ENCODE measurements at regions not wholly inside any gene's neighbourhood (a gene's known extent, or its start where the extent isn't known, plus 50 kb on each side); places are given as distances from the start of the nearest gene placed in this dataset.
A peak's percentile ranks its signal among the peaks of the same experiment; 100 is the strongest.
"Not testable (repeated sequence)": the region's sequence is repeated elsewhere in the genome, so short reads cannot be mapped to it uniquely, and the experiment has no call there.

DNA sequence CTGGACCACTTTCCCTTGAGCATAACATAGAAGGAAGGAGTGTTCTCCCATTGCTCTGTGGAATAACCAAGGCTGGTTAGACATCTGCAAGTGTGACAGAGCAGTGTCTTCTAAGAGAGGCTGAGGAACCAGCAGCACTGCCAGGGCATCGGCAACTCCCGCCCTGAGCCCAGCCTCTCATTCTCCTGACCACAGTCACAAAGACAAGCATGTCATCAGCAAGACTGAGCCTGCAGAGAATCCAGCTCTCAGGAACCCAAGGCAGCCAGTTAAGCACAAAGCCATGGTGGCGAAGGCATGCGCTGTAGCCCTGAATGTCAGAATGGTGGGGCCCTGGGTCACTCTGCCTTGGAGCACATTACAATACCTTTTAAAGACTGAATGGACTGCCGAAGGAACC lies 253.9 kb downstream of the AGTPBP1 start:
- DNase-seq (ENCODE audit: low read depth in 4 of 4, low spot score in 2 of 4): no peak

DNA sequence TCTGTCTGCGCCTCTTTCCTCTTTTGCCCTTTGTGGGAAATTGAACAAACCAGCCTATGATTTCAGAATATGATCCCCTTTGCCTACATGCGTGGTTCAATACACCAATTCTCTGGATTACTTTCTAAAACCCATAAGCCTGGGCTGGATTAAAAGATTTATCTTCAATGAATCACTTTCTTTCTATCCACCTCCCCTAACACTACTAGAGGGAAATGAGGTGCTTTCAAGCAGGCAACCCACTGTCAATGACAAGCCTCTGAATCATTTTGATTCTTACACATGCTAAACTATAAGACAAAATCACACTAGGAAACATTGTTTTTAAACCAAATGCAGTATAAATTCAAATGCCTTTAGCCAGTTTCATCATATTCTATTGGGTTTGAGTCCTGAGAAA lies 257.5 kb downstream of the AGTPBP1 start:
- no peak for DNase-seq (ENCODE audit: low read depth in 4 of 4, low spot score in 2 of 4)

- peak in 1 of 4 donors; percentile 15 for DNase-seq (ENCODE audit: low read depth in 4 of 4, low spot score in 2 of 4)
Measured at GRCh38 chr9:85483208-85483607, 258.5 kb downstream of the AGTPBP1 start.

- DNase-seq (ENCODE audit: low read depth in 4 of 4, low spot score in 2 of 4): no peak
Measured at GRCh38 chr9:85479305-85479704, 262.4 kb downstream of the AGTPBP1 start.

DNA sequence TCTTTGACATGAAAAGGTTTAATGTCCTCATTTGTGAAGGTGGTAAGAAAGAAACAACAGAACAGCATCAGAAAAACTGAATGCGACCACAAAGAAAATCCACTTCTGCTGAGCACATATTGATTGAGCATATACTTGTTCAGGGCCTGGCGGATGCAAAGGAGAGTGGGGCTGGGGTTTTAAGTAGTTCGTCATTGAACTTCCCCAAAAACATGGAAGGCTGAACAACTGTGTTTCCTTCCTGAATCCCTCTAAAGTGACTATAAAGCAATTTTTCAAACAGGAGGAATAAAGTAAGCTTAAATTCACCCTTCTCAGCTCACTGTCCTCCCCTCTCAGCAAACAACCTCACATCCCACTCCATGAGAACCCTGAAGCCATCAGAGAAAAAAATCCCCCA lies 262.9 kb downstream of the AGTPBP1 start:
- DNase-seq (ENCODE audit: low read depth in 4 of 4, low spot score in 2 of 4): no peak

DNA sequence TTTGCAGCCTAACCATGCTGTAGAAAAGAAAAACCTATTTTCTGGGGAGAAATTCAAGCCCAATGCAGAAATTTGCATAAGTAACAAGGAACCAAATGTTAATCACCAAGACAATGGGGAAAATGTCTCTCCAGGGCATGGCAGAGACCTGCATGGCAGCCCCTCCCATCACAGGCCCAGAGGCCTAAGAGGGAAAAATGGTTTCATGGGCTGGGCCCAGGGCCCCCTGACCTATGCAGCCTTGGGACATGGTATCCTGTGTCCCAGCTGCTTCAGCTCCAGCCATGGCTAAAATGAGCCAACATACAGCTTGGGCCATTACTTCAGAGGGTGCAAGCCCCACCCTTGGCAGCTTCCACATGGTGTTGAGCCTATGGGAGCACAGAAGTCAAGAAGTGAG lies 266.9 kb downstream of the AGTPBP1 start:
- not testable (repeated sequence) for DNase-seq (ENCODE audit: low read depth in 4 of 4, low spot score in 2 of 4)

DNA sequence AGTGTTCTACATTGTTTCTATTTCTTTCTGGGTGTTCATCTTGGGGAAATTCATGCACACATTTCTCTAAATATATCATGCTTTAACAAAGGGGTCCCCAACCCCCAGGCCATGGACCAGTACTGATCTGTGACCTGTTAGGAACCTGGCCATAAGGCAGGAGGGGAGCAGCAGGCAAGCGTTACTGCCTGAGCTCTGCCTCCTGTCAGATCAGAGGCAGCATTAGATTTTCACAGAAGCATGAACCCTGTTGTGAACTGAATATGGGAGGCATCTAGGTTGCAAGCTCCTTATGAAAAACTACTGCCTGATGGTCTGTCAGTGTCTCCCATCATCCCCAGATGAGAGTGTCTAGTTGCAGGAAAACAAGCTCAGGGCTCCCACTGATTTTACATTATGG lies 270.0 kb downstream of the AGTPBP1 start:
- no peak for DNase-seq (ENCODE audit: low read depth in 4 of 4, low spot score in 2 of 4)

DNA sequence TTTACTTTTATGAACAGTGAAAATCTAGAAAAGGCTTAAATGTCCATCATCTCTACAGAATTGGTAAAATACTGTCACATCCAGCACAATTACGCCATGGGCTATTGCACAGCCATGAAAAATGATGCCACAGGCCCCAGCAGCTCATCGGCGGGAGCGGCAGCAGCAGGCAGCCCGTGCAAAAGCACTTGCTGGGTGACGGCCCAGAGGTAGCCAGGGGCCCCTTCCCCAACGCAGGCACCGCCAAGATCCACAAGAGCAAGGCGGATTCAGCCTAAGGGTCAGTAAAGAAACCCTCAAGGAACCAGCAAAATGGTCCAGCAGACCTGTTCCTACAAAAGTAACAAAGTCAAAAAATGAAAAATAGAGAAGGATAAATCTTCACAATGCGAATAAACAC lies 272.7 kb downstream of the AGTPBP1 start:
- DNase-seq (ENCODE audit: low read depth in 4 of 4, low spot score in 2 of 4): no peak

- no peak for DNase-seq (ENCODE audit: low read depth in 4 of 4, low spot score in 2 of 4)
Measured at GRCh38 chr9:85466834-85467233, 274.9 kb downstream of the AGTPBP1 start.

GRCh38 chr9:85458114-85458864 lies 283.5 kb downstream of the AGTPBP1 start:
- not testable (repeated sequence) for DNase-seq (ENCODE audit: low read depth in 4 of 4, low spot score in 2 of 4)

DNA sequence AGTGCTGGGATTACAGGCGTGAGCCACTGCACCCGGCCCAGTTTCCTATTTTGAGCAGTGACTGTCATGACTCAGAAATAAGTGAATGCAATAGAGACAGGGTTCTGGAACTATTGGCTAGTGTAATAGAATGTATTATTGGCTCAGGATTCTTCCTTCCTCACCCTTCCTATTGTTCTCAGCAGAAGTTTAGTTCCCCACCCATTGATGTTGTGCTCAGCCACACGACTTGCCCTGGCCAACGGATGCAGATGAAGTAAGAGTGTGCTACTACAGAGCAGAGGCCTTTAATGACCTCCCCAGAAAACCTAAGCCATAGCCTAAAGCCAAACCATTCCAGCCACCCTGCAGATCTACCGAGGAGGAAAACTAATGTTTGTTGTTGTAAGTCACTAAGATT lies 287.9 kb downstream of the AGTPBP1 start:
- DNase-seq (ENCODE audit: low read depth in 4 of 4, low spot score in 2 of 4): no peak

DNA sequence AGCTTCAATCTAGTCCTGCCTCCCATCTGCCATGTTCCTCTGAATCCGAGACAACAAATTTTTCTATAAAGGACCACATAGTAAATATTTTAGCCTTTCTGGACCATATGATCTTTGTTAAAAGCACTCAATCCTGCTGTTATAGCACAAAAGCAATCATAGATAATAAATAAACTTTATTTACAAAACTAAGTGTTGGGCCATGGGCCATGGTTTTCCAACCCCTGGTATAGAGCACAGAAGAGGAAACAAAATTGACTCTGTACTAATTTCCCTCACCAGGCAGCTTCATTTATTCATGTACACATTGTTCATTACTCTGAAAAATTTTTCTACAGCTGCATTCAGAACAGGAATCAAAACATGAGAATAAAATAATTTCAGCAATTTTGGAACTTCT lies 288.9 kb downstream of the AGTPBP1 start:
- no peak for DNase-seq (ENCODE audit: low read depth in 4 of 4, low spot score in 2 of 4)

GRCh38 chr9:85451680-85452079 lies 290.1 kb downstream of the AGTPBP1 start:
- DNase-seq (ENCODE audit: low read depth in 4 of 4, low spot score in 2 of 4): no peak

DNA sequence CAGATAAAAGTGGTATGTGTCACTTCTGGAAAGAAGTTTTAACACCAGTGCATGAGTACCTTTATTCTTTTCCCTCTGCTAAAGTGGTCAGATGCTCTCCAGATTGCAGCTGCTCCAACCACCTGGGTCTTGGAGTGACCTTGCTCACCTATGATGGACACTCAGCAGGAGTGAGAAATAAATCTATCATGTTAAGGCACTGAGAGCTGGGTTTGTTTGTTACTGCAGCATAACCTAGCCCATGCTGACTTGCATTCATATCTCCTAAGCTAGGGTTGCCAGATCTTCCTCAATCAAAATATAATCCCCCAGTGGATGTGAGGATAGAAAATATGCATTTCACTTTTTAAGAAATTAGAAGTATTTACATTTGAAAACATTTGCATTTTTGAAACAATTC lies 295.9 kb downstream of the AGTPBP1 start:
- no peak for DNase-seq (ENCODE audit: low read depth in 4 of 4, low spot score in 2 of 4)

GRCh38 chr9:85444243-85444642 lies 297.5 kb downstream of the AGTPBP1 start:
- no peak for DNase-seq (ENCODE audit: low read depth in 4 of 4, low spot score in 2 of 4)

DNA sequence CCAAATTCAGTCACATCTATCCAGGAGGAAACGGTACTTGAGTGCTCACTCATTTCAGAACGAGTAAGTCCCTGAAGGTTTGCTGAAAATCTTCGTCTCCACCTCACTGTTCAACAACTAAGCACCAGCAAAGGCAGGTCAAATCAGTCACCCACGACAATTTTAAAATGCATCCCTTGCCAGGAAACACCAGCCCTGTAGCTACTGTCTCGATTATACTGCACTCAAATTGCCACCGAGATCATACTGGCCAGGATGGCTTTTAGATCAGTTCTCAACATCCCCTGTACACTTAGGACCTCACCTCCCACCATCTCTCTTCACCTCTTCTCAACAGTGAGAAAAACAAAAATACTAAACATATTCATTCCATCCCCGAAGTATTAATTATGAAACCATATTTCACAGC lies 298.6 kb downstream of the AGTPBP1 start:
- DNase-seq (ENCODE audit: low read depth in 4 of 4, low spot score in 2 of 4): no peak

DNA sequence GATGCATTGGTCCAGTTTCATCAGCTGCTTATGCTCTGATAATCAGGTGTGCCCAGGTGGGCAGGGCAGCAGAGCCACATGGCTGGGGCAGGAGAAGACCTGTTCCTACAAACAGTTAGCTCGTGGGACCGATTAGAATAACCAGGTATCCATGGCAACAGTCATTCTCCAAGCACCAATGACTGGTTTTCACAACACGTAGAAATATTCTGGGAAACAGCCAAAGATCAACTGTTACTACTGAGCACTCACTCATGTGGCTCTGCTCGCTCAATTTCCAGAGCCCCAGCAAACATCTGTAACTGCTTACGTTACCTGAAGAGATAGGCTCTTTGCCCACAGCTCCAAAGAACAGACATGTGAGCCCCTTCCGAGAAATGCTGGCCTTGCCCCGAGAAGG lies 302.0 kb downstream of the AGTPBP1 start:
- no peak for DNase-seq (ENCODE audit: low read depth in 4 of 4, low spot score in 2 of 4)

GRCh38 chr9:85433956-85434355 lies 307.8 kb downstream of the AGTPBP1 start:
- DNase-seq (ENCODE audit: low read depth in 4 of 4, low spot score in 2 of 4): not testable (repeated sequence)

DNA sequence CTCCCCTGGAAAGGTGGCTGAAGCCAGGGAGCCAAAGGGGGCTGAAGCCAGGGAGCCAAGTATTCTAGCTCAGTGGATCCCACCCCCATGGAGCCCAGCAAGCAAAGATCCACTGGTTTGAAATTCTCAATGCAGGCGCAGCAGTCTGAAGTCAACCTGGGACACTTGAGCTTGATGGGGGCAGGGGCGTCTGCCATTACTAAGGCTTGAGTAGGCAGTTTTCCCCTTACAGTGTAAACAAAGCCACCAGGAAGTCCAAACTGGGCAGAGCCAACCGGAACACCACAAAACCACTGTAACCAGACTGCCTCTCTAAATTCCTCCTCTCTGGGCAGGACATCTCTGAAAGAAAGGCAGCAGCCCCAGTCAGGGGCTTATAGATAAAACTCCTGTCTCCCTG lies 308.2 kb downstream of the AGTPBP1 start:
- not testable (repeated sequence) for DNase-seq (ENCODE audit: low read depth in 4 of 4, low spot score in 2 of 4)

DNA sequence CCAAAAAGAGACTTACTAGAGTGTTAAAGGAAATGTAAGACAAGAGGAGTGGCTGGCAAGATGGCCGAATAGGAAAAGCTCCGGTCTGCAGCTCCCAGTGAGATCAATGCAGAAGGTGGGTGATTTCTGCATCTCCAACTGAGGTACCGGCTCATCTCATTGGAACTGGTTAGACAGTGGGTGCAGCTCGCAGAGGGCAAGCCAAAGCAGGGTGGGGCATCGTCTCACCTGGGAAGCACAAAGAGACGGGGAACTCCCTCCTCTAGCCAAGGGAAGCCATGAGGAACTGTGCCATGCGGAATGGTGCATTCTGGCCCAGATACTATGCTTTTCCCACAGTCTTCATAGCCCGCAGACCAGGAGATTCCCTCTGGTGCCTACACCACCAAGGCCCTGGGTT lies 308.7 kb downstream of the AGTPBP1 start:
- no peak for DNase-seq (ENCODE audit: low read depth in 4 of 4, low spot score in 2 of 4)

DNA sequence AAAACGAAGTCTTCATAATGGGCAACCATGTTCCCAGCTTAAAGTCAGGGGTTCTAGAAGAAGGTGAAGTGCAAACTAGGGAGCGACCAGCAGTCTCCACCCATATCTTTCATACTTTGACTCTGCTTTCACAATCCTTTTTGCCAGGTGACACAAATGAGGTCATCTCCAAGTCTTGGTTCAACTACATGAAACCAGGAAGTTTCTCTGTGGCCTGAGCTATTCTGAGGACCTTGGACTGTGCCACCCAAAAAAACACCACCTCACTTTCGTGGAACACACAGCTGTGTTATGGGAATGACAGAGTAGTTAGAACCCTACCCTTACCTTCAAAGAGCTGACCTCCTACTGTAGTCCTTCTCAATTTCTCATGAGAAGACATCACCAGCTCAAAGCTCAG lies 309.2 kb downstream of the AGTPBP1 start:
- DNase-seq (ENCODE audit: low read depth in 4 of 4, low spot score in 2 of 4): no peak

- DNase-seq (ENCODE audit: low read depth in 4 of 4, low spot score in 2 of 4): no peak
Measured at GRCh38 chr9:85431339-85432102, 310.2 kb downstream of the AGTPBP1 start.

Data from left renal cortex interstitium (tissue), 4 donors.